ENCODE measurements at regions not wholly inside any gene's neighbourhood (a gene's known extent, or its start where the extent isn't known, plus 50 kb on each side); places are given as distances from the start of the nearest gene placed in this dataset.
A peak's percentile ranks its signal among the peaks of the same experiment; 100 is the strongest.

- peak; percentile 57 to 67 for TF ChIP-seq RAD21 (IDR thresholded peaks at IDR 0.05 in 1 of 2, conservative IDR thresholded peaks at IDR 0.05 in 1 of 2; ENCODE audit: low read depth in 2 of 2, low read length in 2 of 2)
- TF ChIP-seq POLR2AphosphoS5 (IDR thresholded peaks at IDR 0.05; ENCODE audit: low read depth, low read length) = no peak
- no peak for TF ChIP-seq CEBPB (IDR thresholded peaks at IDR 0.05; ENCODE audit: low read depth, low read length)
- TF ChIP-seq SIX5 (IDR thresholded peaks at IDR 0.05; ENCODE audit: low read depth, low read length) = no peak
- TF ChIP-seq EP300 (IDR thresholded peaks at IDR 0.05; ENCODE audit: borderline replicate concordance in 1 of 2, low read depth in 2 of 2, low read length in 2 of 2) = no peak
- no peak for TF ChIP-seq TAF7 (optimal IDR thresholded peaks at IDR 0.05; ENCODE audit: borderline replicate concordance, low read depth, low read length)
- no peak for TF ChIP-seq RFX5 (IDR thresholded peaks at IDR 0.05; ENCODE audit: borderline replicate concordance, low read depth, low read length)
- no peak for TF ChIP-seq CTBP2 (IDR thresholded peaks at IDR 0.05; ENCODE audit: borderline replicate concordance, insufficient read depth, insufficient read length, low read length)
- no peak for TF ChIP-seq KDM1A (IDR thresholded peaks at IDR 0.05; ENCODE audit: borderline replicate concordance, low read length)
- TF ChIP-seq PHF8 (conservative IDR thresholded peaks at IDR 0.05; ENCODE audit: low read depth, low read length) = no peak
- TF ChIP-seq SUZ12 (IDR thresholded peaks at IDR 0.05; ENCODE audit: low read length) = no peak
Observed at GRCh38 chr1:86811142-86811924, 102.6 kb downstream of the SELENOF start (continued).
